ENCODE measurements at regions not wholly inside any gene's neighbourhood (a gene's known extent, or its start where the extent isn't known, plus 50 kb on each side); places are given as distances from the start of the nearest gene placed in this dataset.
A peak's percentile ranks its signal among the peaks of the same experiment; 100 is the strongest.

DNA sequence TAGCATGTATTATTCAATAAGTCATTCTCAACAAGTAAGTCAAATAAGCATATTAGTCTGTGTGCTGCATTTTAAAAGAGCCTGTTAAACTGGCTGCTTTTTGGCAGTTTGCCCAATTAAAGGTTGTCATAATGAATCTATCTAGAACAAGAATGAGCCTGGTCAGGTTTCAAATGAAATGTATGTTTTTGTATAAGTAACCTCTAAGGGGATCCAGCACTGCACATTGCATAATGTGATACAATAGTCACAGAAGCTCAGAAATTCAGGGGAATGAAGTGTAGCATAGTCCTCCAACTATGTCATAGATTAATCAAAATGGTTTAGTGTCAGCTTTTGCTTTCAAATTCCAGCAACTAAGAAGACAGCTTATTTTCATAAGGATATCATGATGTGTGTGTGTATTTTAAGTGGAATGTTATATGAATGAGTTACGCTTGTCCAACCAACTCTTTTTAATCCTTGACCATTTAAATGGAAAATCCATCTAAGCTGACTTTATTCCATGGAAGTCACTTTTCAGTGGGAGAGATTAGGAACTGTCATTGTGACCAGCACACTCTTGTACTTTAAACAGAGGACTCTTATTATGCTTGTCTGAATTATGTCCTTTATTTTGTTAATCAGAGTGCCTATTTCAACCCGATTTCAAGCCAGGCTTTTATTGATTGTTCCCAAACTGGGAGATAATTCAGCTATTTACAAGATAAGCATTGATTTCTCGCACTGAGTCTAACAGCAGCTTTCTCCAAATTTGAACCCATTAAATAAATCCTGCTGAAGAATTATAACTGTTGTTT lies 283.9 kb upstream of the ADAMTSL1 start:
- no peak for DNase-seq (ENCODE audit: low read depth)

DNA sequence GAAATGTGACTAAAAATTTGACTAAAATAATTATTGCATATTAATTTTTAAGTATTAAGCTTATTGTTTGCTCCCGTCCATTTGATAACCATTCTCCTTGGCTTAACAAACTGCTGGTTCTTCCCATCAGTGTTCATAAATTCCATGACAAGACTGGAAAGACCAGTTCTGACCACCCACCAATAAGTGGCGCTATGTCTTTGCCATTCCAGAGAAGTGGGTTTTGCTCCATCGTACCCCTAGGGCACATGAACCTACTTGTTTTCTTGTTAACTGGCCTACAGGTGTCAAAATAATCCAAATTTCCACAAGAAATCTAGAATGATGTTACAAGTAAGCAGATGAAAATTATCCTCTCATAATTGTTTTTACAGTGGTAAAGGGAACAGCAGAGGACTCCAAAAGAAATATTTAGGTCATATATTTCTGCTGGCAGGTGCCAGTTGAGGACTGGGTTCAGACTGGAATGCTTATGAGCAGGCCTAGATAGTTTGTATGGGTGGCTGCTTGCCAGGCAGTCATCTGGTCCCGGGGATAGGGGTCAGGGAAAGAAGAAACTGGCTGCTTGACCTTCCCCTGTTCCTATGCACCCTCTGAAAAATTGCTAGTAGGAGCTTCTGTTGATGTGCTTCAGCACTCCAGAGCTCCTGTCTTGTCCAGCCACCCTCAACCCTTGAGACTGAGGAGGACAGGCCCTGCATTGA lies 283.1 kb upstream of the ADAMTSL1 start:
- TF ChIP-seq, protein P1, sequence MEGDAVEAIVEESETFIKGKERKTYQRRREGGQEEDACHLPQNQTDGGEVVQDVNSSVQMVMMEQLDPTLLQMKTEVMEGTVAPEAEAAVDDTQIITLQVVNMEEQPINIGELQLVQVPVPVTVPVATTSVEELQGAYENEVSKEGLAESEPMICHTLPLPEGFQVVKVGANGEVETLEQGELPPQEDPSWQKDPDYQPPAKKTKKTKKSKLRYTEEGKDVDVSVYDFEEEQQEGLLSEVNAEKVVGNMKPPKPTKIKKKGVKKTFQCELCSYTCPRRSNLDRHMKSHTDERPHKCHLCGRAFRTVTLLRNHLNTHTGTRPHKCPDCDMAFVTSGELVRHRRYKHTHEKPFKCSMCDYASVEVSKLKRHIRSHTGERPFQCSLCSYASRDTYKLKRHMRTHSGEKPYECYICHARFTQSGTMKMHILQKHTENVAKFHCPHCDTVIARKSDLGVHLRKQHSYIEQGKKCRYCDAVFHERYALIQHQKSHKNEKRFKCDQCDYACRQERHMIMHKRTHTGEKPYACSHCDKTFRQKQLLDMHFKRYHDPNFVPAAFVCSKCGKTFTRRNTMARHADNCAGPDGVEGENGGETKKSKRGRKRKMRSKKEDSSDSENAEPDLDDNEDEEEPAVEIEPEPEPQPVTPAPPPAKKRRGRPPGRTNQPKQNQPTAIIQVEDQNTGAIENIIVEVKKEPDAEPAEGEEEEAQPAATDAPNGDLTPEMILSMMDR (conservative IDR thresholded peaks at IDR 0.05; ENCODE audit: low read depth, low read length) = peak; percentile 13
- H3K4me3 ChIP-seq (ENCODE audit: low read depth, low read length) = no peak overlapping the region
- DNase-seq (ENCODE audit: low read depth) = no peak

More for the DNA sequence above, 283.9 kb upstream of the ADAMTSL1 start:
- TF ChIP-seq, protein P1 (conservative IDR thresholded peaks at IDR 0.05; ENCODE audit: low read depth, low read length) = no peak
- no peak overlapping the region for H3K4me3 ChIP-seq (ENCODE audit: low read depth, low read length)

DNA sequence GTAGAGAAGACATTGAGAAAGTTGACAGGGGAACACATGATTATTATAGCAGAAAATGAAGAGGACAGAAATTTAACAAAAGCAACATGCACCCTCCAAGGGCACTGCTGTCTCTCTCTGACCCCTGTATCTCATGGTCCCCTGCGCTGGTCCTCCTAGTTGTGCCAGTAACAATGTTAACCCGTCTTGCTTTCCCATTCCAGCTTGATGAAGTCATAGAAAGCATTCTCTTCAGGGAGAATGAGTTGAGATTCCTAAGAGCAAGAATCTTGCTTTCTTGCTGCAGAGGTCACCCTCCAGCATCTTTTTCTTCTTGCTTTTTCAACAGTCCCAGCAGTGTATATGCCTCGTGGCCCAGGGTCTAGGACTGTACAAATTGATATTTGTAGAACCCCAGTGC lies 279.6 kb upstream of the ADAMTSL1 start:
- TF ChIP-seq, protein P1 (conservative IDR thresholded peaks at IDR 0.05; ENCODE audit: low read depth, low read length) = no peak
- no peak overlapping the region for H3K4me3 ChIP-seq (ENCODE audit: low read depth, low read length)
- DNase-seq (ENCODE audit: low read depth) = peak; percentile 17

DNA sequence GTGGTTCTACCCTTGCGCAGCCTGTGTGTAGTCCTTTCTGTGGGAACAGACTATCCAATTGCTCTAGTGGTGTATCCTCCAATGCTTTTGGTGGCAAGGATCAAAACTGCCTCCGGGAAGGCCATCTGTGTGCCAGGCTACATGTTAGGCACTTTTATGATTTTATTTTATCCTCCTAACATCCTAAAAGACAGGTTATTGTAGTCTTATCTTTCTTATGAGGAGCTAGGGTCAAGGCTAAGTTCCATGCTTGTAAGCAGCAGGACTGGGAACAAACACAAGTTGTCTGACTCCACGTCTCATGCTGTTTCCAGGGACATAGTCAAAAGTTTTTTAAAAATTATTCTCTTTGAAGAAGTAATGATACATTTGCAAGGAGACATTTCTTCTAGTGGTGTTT lies 278.7 kb upstream of the ADAMTSL1 start:
- TF ChIP-seq, protein P1 (conservative IDR thresholded peaks at IDR 0.05; ENCODE audit: low read depth, low read length) = no peak
- no peak for DNase-seq (ENCODE audit: low read depth)
- H3K4me3 ChIP-seq (ENCODE audit: low read depth, low read length) = no peak overlapping the region

DNA sequence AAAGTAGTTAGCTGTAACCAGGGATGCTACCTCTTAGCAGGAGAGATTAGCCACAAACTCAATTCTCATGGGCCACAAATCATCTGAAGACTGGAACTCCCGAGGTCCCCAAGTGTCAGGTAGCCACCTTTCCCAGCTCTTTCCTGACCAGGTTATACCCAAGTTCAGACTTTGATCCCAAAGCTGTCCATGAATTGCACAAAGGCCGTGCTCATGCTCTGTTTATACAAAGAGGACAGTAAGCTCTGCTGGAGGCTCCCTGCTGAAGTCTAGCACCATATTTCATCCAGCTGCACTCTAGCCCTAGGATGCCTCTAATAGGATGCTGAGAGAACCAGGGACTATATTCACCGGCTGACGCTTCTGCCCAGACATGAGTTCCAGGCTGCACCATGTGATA lies 271.0 kb upstream of the ADAMTSL1 start:
- H3K4me3 ChIP-seq (ENCODE audit: low read depth, low read length) = no peak overlapping the region
- DNase-seq (ENCODE audit: low read depth) = no peak
- TF ChIP-seq, protein P1 (conservative IDR thresholded peaks at IDR 0.05; ENCODE audit: low read depth, low read length) = no peak

DNA sequence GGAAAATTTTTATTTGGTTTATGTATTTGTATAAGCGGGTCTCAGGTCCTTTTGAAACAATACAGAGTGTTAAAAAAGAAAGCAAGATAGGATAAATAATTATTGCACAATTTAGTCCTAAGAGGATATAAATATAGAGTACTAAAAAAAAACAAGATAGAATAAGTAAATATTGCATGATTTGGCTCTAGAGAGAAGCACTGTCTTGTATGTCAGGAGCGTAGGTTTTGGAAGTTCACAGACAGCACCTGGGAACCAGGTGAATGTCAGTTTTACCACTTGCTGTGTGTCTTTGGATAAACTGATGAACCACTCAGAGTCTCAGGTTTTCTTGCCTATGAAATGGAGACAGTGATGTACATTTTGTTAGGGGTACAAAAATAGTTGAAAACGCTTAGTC lies 266.2 kb upstream of the ADAMTSL1 start:
- H3K4me3 ChIP-seq (ENCODE audit: low read depth, low read length) = no peak overlapping the region
- TF ChIP-seq, protein P1 (conservative IDR thresholded peaks at IDR 0.05; ENCODE audit: low read depth, low read length) = no peak
- no peak for DNase-seq (ENCODE audit: low read depth)

Data from choroid plexus epithelial cell (primary cell).